ENCODE measurements at regions not wholly inside any gene's neighbourhood (a gene's known extent, or its start where the extent isn't known, plus 50 kb on each side); places are given as distances from the start of the nearest gene placed in this dataset.

GRCh38 chr4:14222377-14223029, 595.0 kb upstream of the BOD1L1 start:
- TF ChIP-seq CTCF (IDR thresholded peaks at IDR 0.05; ENCODE audit: low read depth, low read length, missing control alignments) = no peak
- no peak for DNase-seq (ENCODE audit: low read depth)
- H3K4me3 ChIP-seq (ENCODE audit: low read depth, low read length) = no peak overlapping the region

- no peak for TF ChIP-seq CTCF (IDR thresholded peaks at IDR 0.05; ENCODE audit: low read depth, low read length, missing control alignments)
- H3K4me3 ChIP-seq (ENCODE audit: low read depth, low read length) = no peak overlapping the region
- no peak for DNase-seq (ENCODE audit: low read depth)
Observed at GRCh38 chr4:14223461-14223860, 595.9 kb upstream of the BOD1L1 start.

GRCh38 chr4:14225688-14226207, 598.2 kb upstream of the BOD1L1 start:
- no peak overlapping the region for H3K4me3 ChIP-seq (ENCODE audit: low read depth, low read length)
- no peak for TF ChIP-seq CTCF (IDR thresholded peaks at IDR 0.05; ENCODE audit: low read depth, low read length, missing control alignments)
- DNase-seq (ENCODE audit: low read depth) = no peak

GRCh38 chr4:14233126-14233525, 605.6 kb upstream of the BOD1L1 start:
- TF ChIP-seq CTCF (IDR thresholded peaks at IDR 0.05; ENCODE audit: low read depth, low read length, missing control alignments) = no peak
- H3K4me3 ChIP-seq (ENCODE audit: low read depth, low read length) = no peak overlapping the region
- DNase-seq (ENCODE audit: low read depth) = no peak

- no peak for DNase-seq (ENCODE audit: low read depth)
- H3K4me3 ChIP-seq (ENCODE audit: low read depth, low read length) = no peak overlapping the region
- no peak for TF ChIP-seq CTCF (IDR thresholded peaks at IDR 0.05; ENCODE audit: low read depth, low read length, missing control alignments)
Observed at GRCh38 chr4:14234307-14234706, 606.8 kb upstream of the BOD1L1 start.

GRCh38 chr4:14236359-14236758, 608.8 kb upstream of the BOD1L1 start:
- DNase-seq (ENCODE audit: low read depth) = no peak
- no peak overlapping the region for H3K4me3 ChIP-seq (ENCODE audit: low read depth, low read length)
- TF ChIP-seq CTCF (IDR thresholded peaks at IDR 0.05; ENCODE audit: low read depth, low read length, missing control alignments) = no peak

- no peak for TF ChIP-seq CTCF (IDR thresholded peaks at IDR 0.05; ENCODE audit: low read depth, low read length, missing control alignments)
- H3K4me3 ChIP-seq (ENCODE audit: low read depth, low read length) = no peak overlapping the region
- DNase-seq (ENCODE audit: low read depth) = no peak
Observed at GRCh38 chr4:14237911-14238310, 610.4 kb upstream of the BOD1L1 start.

Data from GM12864 (cell line).